22Rv1 (cell line): ENCODE measurements at regions not wholly inside any gene's neighbourhood (a gene's known extent, or its start where the extent isn't known, plus 50 kb on each side); places are given as distances from the start of the nearest gene placed in this dataset.

Source experiments
- H3K27ac ChIP-seq: fragments of 450-650 bp; 2 replicates; pipeline ENCODE4 v1.5.1; 2017
- CTCF ChIP-seq: fragments of 450-650 bp; IDR thresholded peaks from 2 replicates; pipeline ENCODE4 v1.5.1; 2017; ENCODE audit warnings: mild to moderate bottlenecking
- ZFX ChIP-seq: fragments of 450-650 bp; IDR thresholded peaks from 2 replicates; pipeline ENCODE4 v1.6.1; 2017; ENCODE audit warnings: antibody characterized with exemption, borderline replicate concordance

- TF ChIP-seq CTCF (no peak), ZFX (no peak)
- H3K27ac ChIP-seq: no peak overlapping the region
Observed at GRCh38 chr16:22674832-22675191, 139.2 kb upstream of the HS3ST2 start.

- no peak overlapping the region for H3K27ac ChIP-seq
- TF ChIP-seq CTCF (no peak), ZFX (no peak)
Observed at GRCh38 chr16:22675745-22676540, 138.0 kb upstream of the HS3ST2 start.

- no peak for TF ChIP-seq ZFX
- TF ChIP-seq CTCF: no peak
- H3K27ac ChIP-seq: no peak overlapping the region
Observed at GRCh38 chr16:22677024-22677830, 136.7 kb upstream of the HS3ST2 start.

- TF ChIP-seq ZFX (no peak), CTCF (no peak)
- no peak overlapping the region for H3K27ac ChIP-seq
Observed at GRCh38 chr16:22678311-22678710, 135.7 kb upstream of the HS3ST2 start.

- TF ChIP-seq CTCF (no peak), ZFX (no peak)
- H3K27ac ChIP-seq: no peak overlapping the region
Observed at GRCh38 chr16:22681554-22682291, 132.2 kb upstream of the HS3ST2 start.

- no peak overlapping the region for H3K27ac ChIP-seq
- no peak for TF ChIP-seq CTCF
- TF ChIP-seq ZFX: no peak
Observed at GRCh38 chr16:22683258-22683657, 130.7 kb upstream of the HS3ST2 start.
